GM12873 (cell line): ENCODE measurements at regions not wholly inside any gene's neighbourhood (a gene's known extent, or its start where the extent isn't known, plus 50 kb on each side); places are given as distances from the start of the nearest gene placed in this dataset.

Experiments
- CTCF ChIP-seq: IDR thresholded peaks from 2 replicates; pipeline ENCODE4 v1.5.1; 2012; ENCODE audit warnings: low read depth, mild to moderate bottlenecking, moderate library complexity, low read length, control low read depth; ENCODE audit not compliant: insufficient read depth; ENCODE audit errors: missing control alignments

DNA sequence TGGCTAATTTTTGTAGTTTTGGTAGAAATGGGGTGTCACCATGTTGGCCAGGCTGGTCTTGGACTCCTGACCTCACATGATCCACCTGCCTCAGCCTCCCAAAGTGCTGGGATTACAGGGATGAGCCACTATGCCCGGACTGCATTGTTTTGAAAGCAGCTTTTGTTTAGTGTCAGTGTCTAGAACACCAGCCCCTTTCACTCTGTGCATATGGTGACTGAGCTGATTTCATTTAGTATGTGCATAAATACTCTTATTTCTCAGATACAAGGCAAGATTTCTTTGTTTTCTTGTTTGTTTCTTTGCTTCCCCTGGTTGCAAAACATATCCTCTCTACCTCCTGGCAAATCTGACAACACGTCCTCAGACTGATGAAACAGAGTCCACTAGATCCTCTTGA, 152.8 kb upstream of the CHD6 start:
- TF ChIP-seq CTCF: no peak

- TF ChIP-seq CTCF: no peak
Observed at GRCh38 chr20:41770427-41770826, 152.2 kb upstream of the CHD6 start.

DNA sequence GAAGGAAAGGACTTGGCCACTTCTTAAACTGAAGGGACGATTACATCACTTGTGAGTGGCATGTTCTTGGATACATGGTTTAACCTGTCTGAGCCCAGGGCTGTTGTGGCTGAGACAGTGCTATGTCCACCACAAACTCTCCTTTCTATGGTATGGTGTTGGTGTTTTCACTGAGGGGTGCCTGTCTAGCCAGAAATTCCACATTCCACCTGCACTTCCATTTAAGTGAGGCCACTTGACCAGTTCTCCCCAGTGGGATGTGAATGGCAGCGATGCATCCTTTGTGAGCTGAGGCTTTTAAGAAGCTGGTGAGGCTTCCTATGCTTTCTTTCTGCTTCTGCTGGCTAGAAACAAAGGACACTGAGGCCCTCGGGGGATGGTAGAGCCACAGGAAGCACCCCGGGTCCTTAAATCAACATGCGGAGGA, 151.4 kb upstream of the CHD6 start:
- TF ChIP-seq CTCF: no peak

DNA sequence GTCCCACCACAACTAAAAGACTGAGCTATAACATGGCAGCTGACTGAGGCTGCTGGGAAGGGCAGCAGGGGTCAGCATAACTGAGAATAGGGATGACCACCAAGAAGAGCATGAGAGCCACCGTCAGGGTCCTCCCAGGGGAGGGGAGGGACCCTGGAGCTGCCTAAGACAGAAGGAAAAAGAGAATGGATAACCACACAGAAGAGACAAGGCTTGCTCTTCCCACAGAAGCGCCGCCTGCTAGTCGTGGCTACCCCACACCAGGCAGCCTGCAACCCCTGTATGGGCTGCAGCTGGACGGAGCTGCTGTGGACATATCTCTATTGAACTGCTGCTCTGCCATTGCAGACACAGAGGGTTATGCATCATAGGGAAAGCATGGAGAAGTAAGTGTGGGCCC, 132.0 kb upstream of the CHD6 start:
- TF ChIP-seq CTCF: no peak

- TF ChIP-seq CTCF: no peak
Observed at GRCh38 chr20:41748756-41749582, 130.8 kb upstream of the CHD6 start.

DNA sequence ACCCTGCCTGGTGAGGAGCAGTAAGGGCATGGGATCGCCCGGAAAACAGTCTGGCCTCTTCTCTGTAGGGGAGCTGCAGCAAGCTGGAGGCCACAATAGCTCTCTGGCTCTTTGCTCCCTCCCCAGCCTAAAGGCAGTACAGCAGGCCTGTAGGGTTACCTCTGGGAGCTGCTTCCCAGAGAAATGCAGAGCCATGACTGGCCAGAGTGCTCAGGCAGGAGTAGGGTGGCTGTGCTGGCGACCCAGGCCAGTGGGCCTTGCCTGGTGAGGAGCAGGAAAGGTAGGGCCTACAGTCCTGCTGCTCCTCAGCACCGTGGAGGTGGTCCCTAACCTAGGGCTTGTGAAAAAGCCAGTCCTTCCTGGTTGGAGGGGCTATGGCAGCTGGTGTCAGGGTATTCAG, 129.9 kb upstream of the CHD6 start:
- TF ChIP-seq CTCF: no peak

- no peak for TF ChIP-seq CTCF
Observed at GRCh38 chr20:41747226-41747625, 129.0 kb upstream of the CHD6 start.
